GM23338 (cell line): ENCODE measurements at regions not wholly inside any gene's neighbourhood (a gene's known extent, or its start where the extent isn't known, plus 50 kb on each side); places are given as distances from the start of the nearest gene placed in this dataset.

ENCODE experiments used
- ATAC-seq: fragments of 200-7000 bp; cut with Tn5 transposase; 3 replicates; pipeline ENCODE4 v1.9.1; 2020
- DNase-seq: peaks from one replicate; pipeline ENCODE4 v3.0.0-alpha.2; 2015; ENCODE audit warnings: low spot score
- H2AFZ ChIP-seq: fragments of 200-600 bp; sonication (generic); 2 replicates; pipeline ENCODE4 v1.8.0; 2016; ENCODE audit warnings: antibody characterized with exemption, mild to moderate bottlenecking, moderate library complexity
- H3F3A ChIP-seq: fragments of 200-600 bp; sonication (generic); replicated peaks from 2 replicates; pipeline ENCODE4 v1.8.0; 2017; ENCODE audit warnings: antibody characterized with exemption, mixed run types, low read depth
- H3K27ac ChIP-seq: fragments of 200-600 bp; sonication (generic); 2 replicates; pipeline ENCODE4 v1.6.1; 2016; ENCODE audit warnings: low read depth
- H3K27me3 ChIP-seq: fragments of 200-600 bp; sonication (generic); 2 replicates; pipeline ENCODE4 v1.8.0; 2016; ENCODE audit warnings: mild to moderate bottlenecking, mixed run types, moderate library complexity; ENCODE audit not compliant: insufficient read depth
- H3K36me3 ChIP-seq: fragments of 200-600 bp; sonication (generic); 2 replicates; pipeline ENCODE4 v1.8.0; 2016; ENCODE audit warnings: mild to moderate bottlenecking; ENCODE audit not compliant: insufficient read depth
- H3K4me1 ChIP-seq: fragments of 200-600 bp; sonication (generic); 2 replicates; pipeline ENCODE4 v1.8.0; 2016; ENCODE audit warnings: mild to moderate bottlenecking, moderate library complexity; ENCODE audit not compliant: insufficient read depth
- H3K4me2 ChIP-seq: fragments of 200-600 bp; sonication (generic); 2 replicates; pipeline ENCODE4 v1.7.1; 2017; ENCODE audit warnings: mixed run types
- H3K4me3 ChIP-seq: fragments of 200-600 bp; sonication (generic); 2 replicates; pipeline ENCODE4 v1.6.1; 2016; ENCODE audit warnings: mixed run types
- H3K79me2 ChIP-seq: fragments of 200-600 bp; sonication (generic); replicated peaks from 2 replicates; pipeline ENCODE4 v1.8.0; 2017; ENCODE audit warnings: mild to moderate bottlenecking; ENCODE audit not compliant: insufficient read depth
- H3K9me2 ChIP-seq: fragments of 200-600 bp; sonication (generic); 2 replicates; pipeline ENCODE4 v1.8.0; 2017; ENCODE audit not compliant: insufficient read depth
- H4K20me1 ChIP-seq: fragments of 200-600 bp; sonication (generic); replicated peaks from 2 replicates; pipeline ENCODE4 v1.8.0; 2017; ENCODE audit warnings: mild to moderate bottlenecking; ENCODE audit not compliant: insufficient read depth
- H3K27ac Mint-ChIP-seq: 2 replicates; pipeline ENCODE4 v1.8.0; 2020; ENCODE audit warnings: inconsistent platforms, mild to moderate bottlenecking, moderate library complexity, mixed read lengths
- H3K27me3 Mint-ChIP-seq: 3 replicates; pipeline ENCODE4 v1.8.0; 2022; ENCODE audit warnings: low read depth, mild to moderate bottlenecking, moderate library complexity, mixed read lengths, inconsistent platforms; ENCODE audit not compliant: insufficient read depth, poor library complexity
- H3K36me3 Mint-ChIP-seq: 3 replicates; pipeline ENCODE4 v1.8.0; 2021; ENCODE audit warnings: low read depth, mild to moderate bottlenecking, inconsistent platforms, moderate library complexity, mixed read lengths
- H3K4me1 Mint-ChIP-seq: 3 replicates; pipeline ENCODE4 v1.8.0; 2020; ENCODE audit warnings: mild to moderate bottlenecking, inconsistent platforms, mixed read lengths
- H3K4me3 Mint-ChIP-seq: 3 replicates; pipeline ENCODE4 v1.8.0; 2021; ENCODE audit warnings: moderate library complexity, mild to moderate bottlenecking, inconsistent platforms, mixed read lengths
- H3K9me3 Mint-ChIP-seq: 3 replicates; pipeline ENCODE4 v1.8.0; 2020; ENCODE audit warnings: moderate library complexity, mild to moderate bottlenecking, inconsistent platforms, mixed read lengths
- CTCF ChIP-seq, 2 experiments: fragments of 200-600 bp in 1 of 2; sonication (generic) in 1 of 2; conservative IDR thresholded peaks; 2 replicates each; pipeline versions ENCODE4 v1.5.1 to v1.6.1; 2016 to 2017; ENCODE audit warnings: antibody characterized with exemption in 2 of 2, low read depth in 2 of 2, mild to moderate bottlenecking in 2 of 2, moderate library complexity in 1 of 2
- EZH2 ChIP-seq: fragments of 200-600 bp; sonication (generic); IDR thresholded peaks from one replicate; pipeline ENCODE4 v1.8.0; 2017; ENCODE audit warnings: antibody characterized with exemption, mild to moderate bottlenecking, low read depth; ENCODE audit not compliant: unreplicated experiment
- JUNB ChIP-seq: IDR thresholded peaks from one replicate; pipeline ENCODE4 v1.6.1; 2016; ENCODE audit warnings: antibody characterized with exemption; ENCODE audit not compliant: unreplicated experiment
- NANOG ChIP-seq: IDR thresholded peaks from 2 replicates; pipeline ENCODE4 v1.6.1; 2016; ENCODE audit warnings: antibody characterized with exemption, borderline replicate concordance
- POLR2AphosphoS5 ChIP-seq: IDR thresholded peaks from 2 replicates; pipeline ENCODE4 v1.6.1; 2016; ENCODE audit warnings: antibody characterized with exemption, low read depth
- REST ChIP-seq: IDR thresholded peaks from one replicate; pipeline ENCODE4 v1.6.1; 2018; ENCODE audit warnings: antibody characterized with exemption; ENCODE audit not compliant: unreplicated experiment
- STAT1 ChIP-seq: IDR thresholded peaks from one replicate; pipeline ENCODE4 v1.6.1; 2016; ENCODE audit warnings: antibody characterized with exemption; ENCODE audit not compliant: unreplicated experiment

- ATAC-seq = no peak
Measured at GRCh38 chr14:98935921-98936320, 336.1 kb downstream of the BCL11B start.

More at GRCh38 chr14:98935921-98936320, 336.1 kb downstream of the BCL11B start:
- Histone ChIP-seq H3K4me1 (no peaks in the 10 kb centered on the region), H3K36me3 (no peaks in the 10 kb centered on the region), H3K27me3 (no peaks in the 10 kb centered on the region), H4K20me1 (no peaks in the 10 kb centered on the region), H2AFZ (no peak overlapping the region), H3K9me2 (no peaks in the 10 kb centered on the region), H3F3A (no peaks in the 10 kb centered on the region), H3K4me3 (no peak overlapping the region), H3K27ac (no peak overlapping the region), H3K4me2 (no peak overlapping the region), H3K79me2 (no peaks in the 10 kb centered on the region)
- no peak for DNase-seq
- TF ChIP-seq JUNB (no peak), CTCF (conservative IDR thresholded peaks at IDR 0.05; ENCODE audit: low read depth in 2 of 2) (no peak), STAT1 (no peak), REST (no peak), NANOG (no peak), EZH2 (no peak), POLR2AphosphoS5 (no peak)
- no peaks in the 10 kb centered on the region; the same call in 2 of the 3 replicates for H3K9me3 Mint-ChIP-seq
- no peak overlapping the region for H3K4me3 Mint-ChIP-seq
- no peaks in the 10 kb centered on the region for H3K36me3 Mint-ChIP-seq
- peaks cover 7% of the 10 kb centered on the region for H3K27me3 Mint-ChIP-seq
- no peaks in the 10 kb centered on the region; the same call in 2 of the 3 replicates for H3K4me1 Mint-ChIP-seq
- no peak overlapping the region for H3K27ac Mint-ChIP-seq
